H9 (cell line): ENCODE measurements at regions not wholly inside any gene's neighbourhood (a gene's known extent, or its start where the extent isn't known, plus 50 kb on each side); places are given as distances from the start of the nearest gene placed in this dataset.

ENCODE experiments used
- DNase-seq: peaks from one replicate; pipeline ENCODE4 v3.0.0-alpha.2; 2017
- H2AFZ ChIP-seq: one replicate; pipeline ENCODE4 v1.6.1; 2013; ENCODE audit warnings: mild to moderate bottlenecking, low read length, control low read depth, moderate library complexity
- H2AK5ac ChIP-seq: 2 replicates; pipeline ENCODE4 v1.6.1; 2013; ENCODE audit warnings: low read length, control low read depth, mixed read lengths; ENCODE audit not compliant: insufficient read length
- H2BK120ac ChIP-seq: one replicate; pipeline ENCODE4 v1.6.1; 2013; ENCODE audit warnings: low read depth, mild to moderate bottlenecking, low read length, control low read depth, inconsistent platforms; ENCODE audit not compliant: poor library complexity, severe bottlenecking
- H2BK12ac ChIP-seq: 2 replicates; pipeline ENCODE4 v1.6.1; 2013; ENCODE audit warnings: low read length, control low read depth, mixed read lengths, low read depth; ENCODE audit not compliant: insufficient read length
- H2BK15ac ChIP-seq: 2 replicates; pipeline ENCODE4 v1.6.1; 2013; ENCODE audit warnings: low read depth, low read length, control low read depth
- H2BK20ac ChIP-seq: one replicate; pipeline ENCODE4 v1.6.1; 2013; ENCODE audit warnings: low read depth, mild to moderate bottlenecking, low read length, control low read depth, inconsistent platforms; ENCODE audit not compliant: poor library complexity, severe bottlenecking
- H2BK5ac ChIP-seq: 2 replicates; pipeline ENCODE4 v1.6.1; 2013; ENCODE audit warnings: low read length, control low read depth, mixed read lengths; ENCODE audit not compliant: insufficient read length
- H3K14ac ChIP-seq: 2 replicates; pipeline ENCODE4 v1.6.1; 2013; ENCODE audit warnings: low read length, control low read depth; ENCODE audit not compliant: insufficient read depth
- H3K18ac ChIP-seq: 2 replicates; pipeline ENCODE4 v1.6.1; 2013; ENCODE audit warnings: low read depth, mild to moderate bottlenecking, mixed read lengths, low read length, control low read depth; ENCODE audit not compliant: insufficient read length
- H3K23ac ChIP-seq: 2 replicates; pipeline ENCODE4 v1.6.1; 2013; ENCODE audit warnings: low read length, control low read depth, mixed read lengths, low read depth; ENCODE audit not compliant: insufficient read length
- H3K23me2 ChIP-seq: 2 replicates; pipeline ENCODE4 v1.6.1; 2013; ENCODE audit warnings: low read depth, mild to moderate bottlenecking, mixed read lengths, low read length, control low read depth; ENCODE audit not compliant: insufficient read length, poor library complexity, severe bottlenecking
- H3K27ac ChIP-seq: 2 replicates; pipeline ENCODE4 v1.5.1; 2013; ENCODE audit warnings: low read length, control low read depth, mixed read lengths, low read depth; ENCODE audit not compliant: insufficient read length
- H3K27me3 ChIP-seq: 2 replicates; pipeline ENCODE4 v1.6.1; 2013; ENCODE audit warnings: low read length, control low read depth, inconsistent platforms; ENCODE audit not compliant: insufficient read depth
- H3K4ac ChIP-seq: 2 replicates; pipeline ENCODE4 v1.6.1; 2013; ENCODE audit warnings: low read depth, mild to moderate bottlenecking, control low read depth, inconsistent platforms, low read length, moderate library complexity
- H3K4me1 ChIP-seq: 2 replicates; pipeline ENCODE4 v1.6.1; 2013; ENCODE audit warnings: low read length, control low read depth, inconsistent platforms; ENCODE audit not compliant: insufficient read depth
- H3K4me2 ChIP-seq: 2 replicates; pipeline ENCODE4 v1.6.1; 2013; ENCODE audit warnings: low read length, control low read depth, mixed read lengths; ENCODE audit not compliant: insufficient read length, insufficient read depth
- H3K56ac ChIP-seq: 2 replicates; pipeline ENCODE4 v1.6.1; 2013; ENCODE audit warnings: low read depth, mild to moderate bottlenecking, mixed read lengths, low read length, control low read depth; ENCODE audit not compliant: insufficient read length
- H3K79me1 ChIP-seq: 2 replicates; pipeline ENCODE4 v1.6.1; 2013; ENCODE audit warnings: low read depth, mild to moderate bottlenecking, moderate library complexity, low read length, control low read depth, inconsistent platforms; ENCODE audit not compliant: insufficient read depth, poor library complexity, severe bottlenecking
- H3K79me2 ChIP-seq: 2 replicates; pipeline ENCODE4 v1.6.1; 2013; ENCODE audit warnings: low read length, control low read depth, inconsistent platforms; ENCODE audit not compliant: insufficient read depth
- H3K9ac ChIP-seq: 2 replicates; pipeline ENCODE4 v1.6.1; 2013; ENCODE audit warnings: low read length, control low read depth, mixed read lengths; ENCODE audit not compliant: insufficient read length; ENCODE audit errors: extremely low read depth
- H3K9me3 ChIP-seq: one replicate; pipeline ENCODE4 v1.6.1; 2013; ENCODE audit warnings: low read depth, low read length, inconsistent platforms; ENCODE audit not compliant: control insufficient read depth
- H3T11ph ChIP-seq: one replicate; pipeline ENCODE4 v1.6.1; 2013; ENCODE audit warnings: mild to moderate bottlenecking, low read length, control low read depth, inconsistent platforms
- H4K20me1 ChIP-seq: one replicate; pipeline ENCODE4 v1.6.1; 2013; ENCODE audit not compliant: control insufficient read depth, insufficient read length, insufficient read depth
- H4K5ac ChIP-seq: 2 replicates; pipeline ENCODE4 v1.6.1; 2013; ENCODE audit warnings: low read depth, mild to moderate bottlenecking, mixed read lengths, low read length, control low read depth; ENCODE audit not compliant: insufficient read length
- H4K8ac ChIP-seq: replicated peaks from 2 replicates; pipeline ENCODE4 v1.6.1; 2013; ENCODE audit warnings: low read length, control low read depth, mixed read lengths, low read depth; ENCODE audit not compliant: insufficient read length
- H4K91ac ChIP-seq: 2 replicates; pipeline ENCODE4 v1.6.1; 2013; ENCODE audit warnings: low read depth, mild to moderate bottlenecking, moderate library complexity, mixed read lengths, low read length, control low read depth; ENCODE audit not compliant: insufficient read length
- H3K27ac Mint-ChIP-seq, 3 experiments: 2 replicates in 2 of 3; 3 replicates in 1 of 3; pipeline ENCODE4 v1.8.0; 2020 to 2021; ENCODE audit warnings: mixed read lengths in 3 of 3, mild to moderate bottlenecking in 1 of 3, moderate library complexity in 1 of 3
- H3K27me3 Mint-ChIP-seq: 2 replicates; pipeline ENCODE4 v1.8.0; 2021; ENCODE audit warnings: low read depth, mild to moderate bottlenecking, moderate library complexity, mixed read lengths
- H3K36me3 Mint-ChIP-seq, 3 experiments: 2 replicates in 2 of 3; 3 replicates in 1 of 3; pipeline ENCODE4 v1.8.0; 2020 to 2021; ENCODE audit warnings: low read depth in 3 of 3, mixed read lengths in 3 of 3; ENCODE audit not compliant: insufficient read depth in 1 of 3
- H3K4me1 Mint-ChIP-seq, 2 experiments: 2 replicates each; pipeline ENCODE4 v1.8.0; 2020; ENCODE audit warnings: mixed read lengths in 2 of 2
- H3K4me3 Mint-ChIP-seq, 2 experiments: 2 replicates in 1 of 2; 3 replicates in 1 of 2; pipeline ENCODE4 v1.8.0; 2020 to 2021; ENCODE audit warnings: mild to moderate bottlenecking in 2 of 2, mixed read lengths in 2 of 2, moderate library complexity in 1 of 2
- H3K9me3 Mint-ChIP-seq, 2 experiments: 2 replicates in 1 of 2; 3 replicates in 1 of 2; pipeline ENCODE4 v1.8.0; 2020; ENCODE audit warnings: mild to moderate bottlenecking in 2 of 2, mixed read lengths in 2 of 2, moderate library complexity in 1 of 2
- CTCF ChIP-seq: fragments of 200-600 bp; sonication (generic); conservative IDR thresholded peaks from 3 replicates; pipeline ENCODE4 v1.8.0; 2021; ENCODE audit warnings: antibody characterized with exemption, mild to moderate bottlenecking
- WGBS: extraction: QIAGEN DNeasy Blood & Tissue Kit; methylation state at CpG from one replicate; pipeline ENCODE4 v1.1.7; 2013; ENCODE audit warnings: missing lambda C conversion rate, low lambda C conversion rate, mixed read lengths; ENCODE audit not compliant: insufficient read length; ENCODE audit errors: extremely low coverage; 5-methylcytosine and 5-hydroxymethylcytosine counted together

DNA sequence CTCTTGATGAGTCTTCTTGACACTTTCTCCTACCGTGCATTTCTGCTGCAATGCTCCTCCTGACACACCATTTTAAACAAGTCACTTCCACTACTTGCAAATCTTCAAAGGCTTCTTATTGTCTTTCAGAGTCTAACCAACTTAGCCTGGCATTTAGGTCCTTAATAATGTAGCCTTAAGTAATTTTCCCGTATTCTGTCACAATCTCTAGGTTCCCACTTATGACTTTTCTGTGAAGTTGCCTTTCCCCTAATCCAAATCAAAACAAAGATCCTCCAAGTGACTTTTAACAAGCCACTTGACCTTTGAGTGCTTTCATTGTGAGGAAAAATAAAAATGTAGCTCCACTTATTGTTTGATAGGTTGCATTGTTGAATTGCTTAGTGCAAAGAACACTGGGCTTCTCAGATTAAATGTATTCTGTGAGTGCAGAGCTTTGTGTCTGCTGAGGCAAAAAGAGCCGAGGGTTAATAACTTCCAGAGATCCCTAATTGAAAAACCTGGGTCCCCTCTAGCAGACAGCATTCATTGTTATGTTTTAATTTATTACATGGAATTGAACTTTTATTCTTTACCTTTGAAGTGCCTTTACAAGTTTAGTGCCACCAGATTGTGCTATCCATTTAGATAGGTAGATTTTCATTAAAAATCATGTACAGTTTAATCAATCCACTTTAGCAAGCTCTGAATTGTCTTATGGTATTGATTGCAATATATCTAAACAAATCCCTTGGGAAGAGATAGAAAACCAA, 341.7 kb upstream of the TYRP1 start:
- Histone ChIP-seq H3K27me3 (no peaks in the 10 kb centered on the region), H2BK15ac (no peak overlapping the region), H3K9ac (no peak overlapping the region), H4K20me1 (no peaks in the 10 kb centered on the region), H3K79me2 (no peaks in the 10 kb centered on the region), H3K18ac (no peak overlapping the region), H3K4ac (no peak overlapping the region), H3K23me2 (no peaks in the 10 kb centered on the region), H4K5ac (no peak overlapping the region), H2BK12ac (no peak overlapping the region), H3K14ac (no peak overlapping the region), H3K56ac (no peak overlapping the region), H3K23ac (no peak overlapping the region), H3K9me3 (no peaks in the 10 kb centered on the region), H2BK120ac (no peak overlapping the region), H3T11ph (no peak overlapping the region), H2AFZ (no peak overlapping the region), H2BK20ac (no peak overlapping the region), H2BK5ac (no peak overlapping the region), H3K79me1 (no peaks in the 10 kb centered on the region), H2AK5ac (no peak overlapping the region), H3K4me1 (no peaks in the 10 kb centered on the region), H3K4me2 (no peak overlapping the region), H4K91ac (no peak overlapping the region), H3K27ac (no peak overlapping the region), H4K8ac (no peak overlapping the region)
- no peak for TF ChIP-seq CTCF
- peaks cover 0 to 2% of the 10 kb centered on the region in 2 experiments; a peak in 1 of 4 replicates for H3K4me1 Mint-ChIP-seq
- no peaks in the 10 kb centered on the region for H3K36me3 Mint-ChIP-seq
- H3K9me3 Mint-ChIP-seq: no peaks in the 10 kb centered on the region
- peak overlapping the region in 1 of 3 experiments; percentile 2; a peak in 1 of 7 replicates for H3K27ac Mint-ChIP-seq
- H3K27me3 Mint-ChIP-seq: no peaks in the 10 kb centered on the region
- no peak overlapping the region for H3K4me3 Mint-ChIP-seq
- no peak for DNase-seq
- no CpG with 5 or more reads among the region's 3 CpGs for WGBS
